Ishikawa (cell line): ENCODE measurements at regions not wholly inside any gene's neighbourhood (a gene's known extent, or its start where the extent isn't known, plus 50 kb on each side); places are given as distances from the start of the nearest gene placed in this dataset.

Experiments
- EGR1 ChIP-seq: IDR thresholded peaks from 2 replicates; pipeline ENCODE4 v1.6.1; 2012
- NFIC ChIP-seq: IDR thresholded peaks from 2 replicates; pipeline ENCODE4 v1.6.1; 2012

GRCh38 chr10:58951087-58951486, 225.4 kb upstream of the PHYHIPL start:
- TF ChIP-seq EGR1 = no peak
- no peak for TF ChIP-seq NFIC
